GM12878 (cell line): ENCODE measurements at regions not wholly inside any gene's neighbourhood (a gene's known extent, or its start where the extent isn't known, plus 50 kb on each side); places are given as distances from the start of the nearest gene placed in this dataset.

ENCODE experiments used
- ATAC-seq: fragments of 200-7000 bp; cut with Tn5 transposase; 3 replicates; pipeline ENCODE4 v1.9.1; 2020; ENCODE audit warnings: mild to moderate bottlenecking, moderate library complexity
- BruUV-seq: library from RNA; stranded (reverse); fragments of 400-500 nt; replicated peaks from 2 replicates; lab custom pipeline; 2021; lab: Mats Ljungman, UMichigan
- CTCF ChIA-PET: fragments of 300-600 bp; sonication (Branson Sonifier 250); formaldehyde crosslinking; extraction: SDS; loops from one replicate; lab custom pipeline; 2021; ENCODE audit warnings: inconsistent platforms; lab: Yijun Ruan, JAX
- POLR2A ChIA-PET: fragments of 350-600 bp; formaldehyde crosslinking; extraction: SDS; loops from one replicate; lab custom pipeline; 2021; ENCODE audit warnings: inconsistent platforms; lab: Charles Lee
- RAD21 ChIA-PET: fragments of 300-600 bp; sonication (Branson Sonifier 250); formaldehyde crosslinking; loops from one replicate; lab custom pipeline; 2023; ENCODE audit warnings: antibody characterized with exemption; ENCODE audit not compliant: unreplicated experiment; lab: Charles Lee
- SMC1A ChIA-PET: fragments of 300-600 bp; sonication (Branson Sonifier 250); formaldehyde crosslinking; loops from one replicate; lab custom pipeline; 2023; ENCODE audit not compliant: unreplicated experiment, uncharacterized antibody; lab: Charles Lee
- DNase-seq: peaks from one replicate; pipeline ENCODE4 v3.0.0-alpha.2; 2011; ENCODE audit warnings: low read depth, low spot score
- FAIRE-seq: peaks from 3 replicates; lab custom pipeline; 2011; peaks lifted over from hg19 to GRCh38; lab: Jason Lieb, UNC
- H2AFZ ChIP-seq: 2 replicates; pipeline ENCODE4 v1.6.0; 2011; ENCODE audit warnings: low read depth, low read length, control low read depth; ENCODE audit not compliant: control insufficient read depth
- H3K27ac ChIP-seq: 2 replicates; pipeline ENCODE4 v1.5.1; 2011; ENCODE audit warnings: control low read depth; ENCODE audit not compliant: control insufficient read depth, insufficient read depth
- H3K27me3 ChIP-seq, 2 experiments: replicated peaks in 1 of 2; 2 replicates each; pipeline versions ENCODE4 v1.6.0 to v1.6.1; 2011; ENCODE audit warnings: low read length in 1 of 2; ENCODE audit not compliant: control insufficient read depth in 2 of 2, insufficient read depth in 2 of 2
- H3K36me3 ChIP-seq, 2 experiments: 2 replicates each; pipeline ENCODE4 v1.5.1; 2011; ENCODE audit warnings: low read length in 1 of 2; ENCODE audit not compliant: control insufficient read depth in 2 of 2, insufficient read depth in 2 of 2
- H3K4me1 ChIP-seq: 2 replicates; pipeline ENCODE4 v1.6.1; 2011; ENCODE audit warnings: mild to moderate bottlenecking, low read length, moderate library complexity, mixed read lengths; ENCODE audit not compliant: control insufficient read depth, insufficient read depth
- H3K4me2 ChIP-seq: 2 replicates; pipeline ENCODE4 v1.6.0; 2011; ENCODE audit warnings: control low read depth; ENCODE audit not compliant: control insufficient read depth, insufficient read depth
- H3K4me3 ChIP-seq: fragments of 200-600 bp; sonication (generic); 2 replicates; pipeline ENCODE4 v1.5.1; 2016
- H3K79me2 ChIP-seq: 2 replicates; pipeline ENCODE4 v1.6.0; 2011; ENCODE audit warnings: low read length; ENCODE audit not compliant: control insufficient read depth, insufficient read depth
- H3K9ac ChIP-seq: 2 replicates; pipeline ENCODE4 v1.8.0; 2011; ENCODE audit warnings: low read length, control low read depth, mixed read lengths; ENCODE audit not compliant: control insufficient read depth, insufficient read depth
- H3K9me3 ChIP-seq: replicated peaks from 3 replicates; pipeline ENCODE4 v1.5.1; 2011; ENCODE audit warnings: mild to moderate bottlenecking, low read length; ENCODE audit not compliant: control insufficient read depth, insufficient read depth
- H4K20me1 ChIP-seq: 2 replicates; pipeline ENCODE4 v1.6.0; 2011; ENCODE audit not compliant: control insufficient read depth, insufficient read depth
- BRCA1 ChIP-seq: IDR thresholded peaks from 2 replicates; pipeline ENCODE4 v1.6.1; 2011; ENCODE audit warnings: low read depth, low read length, improper control_type of control experiment
- CHD2 ChIP-seq: IDR thresholded peaks from 2 replicates; pipeline ENCODE4 v1.6.1; 2011; ENCODE audit warnings: low read depth, low read length, improper control_type of control experiment, borderline replicate concordance
- DPF2 ChIP-seq: fragments of 450-650 bp; IDR thresholded peaks from 2 replicates; pipeline ENCODE4 v1.6.1; 2017; ENCODE audit warnings: mild to moderate bottlenecking
- FOXM1 ChIP-seq: IDR thresholded peaks from 2 replicates; pipeline ENCODE4 v1.6.1; 2012; ENCODE audit warnings: low read depth, mild to moderate bottlenecking, inconsistent platforms, low read length, moderate library complexity
- HDAC2 ChIP-seq: fragments of 200-600 bp; sonication (generic); IDR thresholded peaks from 2 replicates; pipeline ENCODE4 v1.6.1; 2017
- IRF4 ChIP-seq: IDR thresholded peaks from 2 replicates; pipeline ENCODE4 v1.6.1; 2011; ENCODE audit warnings: low read depth, low read length
- JUND ChIP-seq: IDR thresholded peaks from 2 replicates; pipeline ENCODE4 v1.6.1; 2012; ENCODE audit warnings: low read depth, mild to moderate bottlenecking, low read length, improper control_type of control experiment, moderate library complexity
- MTA2 ChIP-seq: fragments of 450-650 bp; IDR thresholded peaks from 2 replicates; pipeline ENCODE4 v1.6.1; 2016; ENCODE audit warnings: low read depth, mild to moderate bottlenecking, moderate library complexity
- NFIC ChIP-seq: IDR thresholded peaks from 2 replicates; pipeline ENCODE4 v1.6.1; 2012; ENCODE audit warnings: low read depth, mild to moderate bottlenecking, inconsistent platforms, low read length, moderate library complexity
- RAD21 ChIP-seq: IDR thresholded peaks from 2 replicates; pipeline ENCODE4 v1.6.1; 2011; ENCODE audit warnings: mild to moderate bottlenecking, low read depth, low read length, moderate library complexity; ENCODE audit not compliant: insufficient read depth
- SPI1 ChIP-seq: IDR thresholded peaks from 2 replicates; pipeline ENCODE4 v1.6.1; 2011; ENCODE audit warnings: low read depth, mild to moderate bottlenecking, low read length, moderate library complexity, borderline replicate concordance; ENCODE audit not compliant: insufficient read depth
- STAT3 ChIP-seq: IDR thresholded peaks from 2 replicates; pipeline ENCODE4 v1.6.1; 2011; ENCODE audit warnings: low read depth, low read length, improper control_type of control experiment
- TCF7 ChIP-seq: IDR thresholded peaks from 2 replicates; pipeline ENCODE4 v1.6.1; 2014; ENCODE audit warnings: antibody characterized with exemption, borderline replicate concordance
- WGBS: methylation state at CpG from one replicate; pipeline ENCODE4 v1.1.6; 2016; ENCODE audit warnings: low lambda C conversion rate; ENCODE audit not compliant: insufficient replicate concordance, insufficient coverage; ENCODE audit errors: missing lambda C conversion rate; 5-methylcytosine and 5-hydroxymethylcytosine counted together
- in situ Hi-C: fragments of 300-500 bp; cut with MboI; formaldehyde crosslinking; loops from 9 replicates; pipeline ENCODE4 v1.14.3; 2018; ENCODE audit warnings: mixed read lengths
- intact Hi-C: fragments of 100-400 bp; cut with micrococcal nuclease; formaldehyde crosslinking; loops from one replicate; pipeline ENCODE4 v1.14.2; 2022; ENCODE audit not compliant: unreplicated experiment
- TF ChIP-seq, protein P1 (sequence below): fragments of 450-650 bp; IDR thresholded peaks from 2 replicates; pipeline ENCODE4 v1.6.1; 2017; ENCODE audit warnings: mild to moderate bottlenecking, moderate library complexity
- TF ChIP-seq, protein P2 (sequence below): IDR thresholded peaks from 2 replicates; pipeline ENCODE4 v1.6.1; 2012; ENCODE audit warnings: mild to moderate bottlenecking, low read depth, low read length

DNA sequence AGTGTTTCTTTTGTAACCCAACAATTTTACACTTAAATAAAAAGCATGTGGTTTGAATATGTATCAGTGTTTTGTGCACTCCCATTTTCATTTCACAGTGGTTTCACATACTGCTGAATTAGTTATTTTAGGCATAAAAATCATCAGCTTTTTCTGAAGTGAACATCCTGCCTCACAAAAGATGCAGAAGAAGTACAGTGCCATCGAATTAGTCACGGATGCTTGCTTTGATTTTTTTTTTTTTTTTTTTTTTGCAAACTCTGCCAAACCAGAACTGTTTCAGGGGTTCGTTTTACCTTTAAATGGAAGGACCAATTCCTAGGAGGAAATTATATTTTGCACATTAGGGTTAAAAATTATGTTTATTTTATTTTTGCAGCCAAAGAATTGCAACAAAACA lies 158.6 kb downstream of the RPS12 start:
- no peaks in the 10 kb centered on the region for H4K20me1 ChIP-seq
- ChIA-PET RAD21 (interaction anchor here (0.7 kb wide), 1 partner anchor 807 kb away, joined by 3 read pairs; no protein-coding TSS in a partner anchor), POLR2A (no interaction called here)
- no peak for DNase-seq
- H3K4me3 ChIP-seq: no peak overlapping the region
- intact Hi-C loops: no loop called here
- no peaks in the 10 kb centered on the region for H3K36me3 ChIP-seq
- H3K79me2 ChIP-seq: no peaks in the 10 kb centered on the region
- BruUV-seq: no TSS peak
- no peak for FAIRE-seq
- no peak overlapping the region for H3K4me2 ChIP-seq
- H3K9ac ChIP-seq: no peak overlapping the region
- no peaks in the 10 kb centered on the region for H3K9me3 ChIP-seq
- ATAC-seq: no peak
- TF ChIP-seq BRCA1: no peak
- no peak for TF ChIP-seq STAT3
- TF ChIP-seq JUND: no peak
- no peak for TF ChIP-seq HDAC2
- TF ChIP-seq, protein P1, sequence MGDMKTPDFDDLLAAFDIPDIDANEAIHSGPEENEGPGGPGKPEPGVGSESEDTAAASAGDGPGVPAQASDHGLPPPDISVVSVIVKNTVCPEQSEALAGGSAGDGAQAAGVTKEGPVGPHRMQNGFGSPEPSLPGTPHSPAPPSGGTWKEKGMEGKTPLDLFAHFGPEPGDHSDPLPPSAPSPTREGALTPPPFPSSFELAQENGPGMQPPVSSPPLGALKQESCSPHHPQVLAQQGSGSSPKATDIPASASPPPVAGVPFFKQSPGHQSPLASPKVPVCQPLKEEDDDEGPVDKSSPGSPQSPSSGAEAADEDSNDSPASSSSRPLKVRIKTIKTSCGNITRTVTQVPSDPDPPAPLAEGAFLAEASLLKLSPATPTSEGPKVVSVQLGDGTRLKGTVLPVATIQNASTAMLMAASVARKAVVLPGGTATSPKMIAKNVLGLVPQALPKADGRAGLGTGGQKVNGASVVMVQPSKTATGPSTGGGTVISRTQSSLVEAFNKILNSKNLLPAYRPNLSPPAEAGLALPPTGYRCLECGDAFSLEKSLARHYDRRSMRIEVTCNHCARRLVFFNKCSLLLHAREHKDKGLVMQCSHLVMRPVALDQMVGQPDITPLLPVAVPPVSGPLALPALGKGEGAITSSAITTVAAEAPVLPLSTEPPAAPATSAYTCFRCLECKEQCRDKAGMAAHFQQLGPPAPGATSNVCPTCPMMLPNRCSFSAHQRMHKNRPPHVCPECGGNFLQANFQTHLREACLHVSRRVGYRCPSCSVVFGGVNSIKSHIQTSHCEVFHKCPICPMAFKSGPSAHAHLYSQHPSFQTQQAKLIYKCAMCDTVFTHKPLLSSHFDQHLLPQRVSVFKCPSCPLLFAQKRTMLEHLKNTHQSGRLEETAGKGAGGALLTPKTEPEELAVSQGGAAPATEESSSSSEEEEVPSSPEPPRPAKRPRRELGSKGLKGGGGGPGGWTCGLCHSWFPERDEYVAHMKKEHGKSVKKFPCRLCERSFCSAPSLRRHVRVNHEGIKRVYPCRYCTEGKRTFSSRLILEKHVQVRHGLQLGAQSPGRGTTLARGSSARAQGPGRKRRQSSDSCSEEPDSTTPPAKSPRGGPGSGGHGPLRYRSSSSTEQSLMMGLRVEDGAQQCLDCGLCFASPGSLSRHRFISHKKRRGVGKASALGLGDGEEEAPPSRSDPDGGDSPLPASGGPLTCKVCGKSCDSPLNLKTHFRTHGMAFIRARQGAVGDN: no peak
- no peak for TF ChIP-seq DPF2
- TF ChIP-seq SPI1: no peak
- no peak for TF ChIP-seq RAD21
- TF ChIP-seq CHD2: no peak
- TF ChIP-seq FOXM1: no peak
- no peak for TF ChIP-seq TCF7
- TF ChIP-seq, protein P2, sequence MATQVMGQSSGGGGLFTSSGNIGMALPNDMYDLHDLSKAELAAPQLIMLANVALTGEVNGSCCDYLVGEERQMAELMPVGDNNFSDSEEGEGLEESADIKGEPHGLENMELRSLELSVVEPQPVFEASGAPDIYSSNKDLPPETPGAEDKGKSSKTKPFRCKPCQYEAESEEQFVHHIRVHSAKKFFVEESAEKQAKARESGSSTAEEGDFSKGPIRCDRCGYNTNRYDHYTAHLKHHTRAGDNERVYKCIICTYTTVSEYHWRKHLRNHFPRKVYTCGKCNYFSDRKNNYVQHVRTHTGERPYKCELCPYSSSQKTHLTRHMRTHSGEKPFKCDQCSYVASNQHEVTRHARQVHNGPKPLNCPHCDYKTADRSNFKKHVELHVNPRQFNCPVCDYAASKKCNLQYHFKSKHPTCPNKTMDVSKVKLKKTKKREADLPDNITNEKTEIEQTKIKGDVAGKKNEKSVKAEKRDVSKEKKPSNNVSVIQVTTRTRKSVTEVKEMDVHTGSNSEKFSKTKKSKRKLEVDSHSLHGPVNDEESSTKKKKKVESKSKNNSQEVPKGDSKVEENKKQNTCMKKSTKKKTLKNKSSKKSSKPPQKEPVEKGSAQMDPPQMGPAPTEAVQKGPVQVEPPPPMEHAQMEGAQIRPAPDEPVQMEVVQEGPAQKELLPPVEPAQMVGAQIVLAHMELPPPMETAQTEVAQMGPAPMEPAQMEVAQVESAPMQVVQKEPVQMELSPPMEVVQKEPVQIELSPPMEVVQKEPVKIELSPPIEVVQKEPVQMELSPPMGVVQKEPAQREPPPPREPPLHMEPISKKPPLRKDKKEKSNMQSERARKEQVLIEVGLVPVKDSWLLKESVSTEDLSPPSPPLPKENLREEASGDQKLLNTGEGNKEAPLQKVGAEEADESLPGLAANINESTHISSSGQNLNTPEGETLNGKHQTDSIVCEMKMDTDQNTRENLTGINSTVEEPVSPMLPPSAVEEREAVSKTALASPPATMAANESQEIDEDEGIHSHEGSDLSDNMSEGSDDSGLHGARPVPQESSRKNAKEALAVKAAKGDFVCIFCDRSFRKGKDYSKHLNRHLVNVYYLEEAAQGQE: no peak
- no peak for TF ChIP-seq NFIC
- no peak for TF ChIP-seq MTA2
- TF ChIP-seq IRF4: no peak
- TF ChIP-seq, all 136 proteins: peak for 0
- ChIA-PET SMC1A (interaction anchor here (0.7 to 3.3 kb wide), 2 partner anchors 11 to 79 kb away, joined by 3 to 10 read pairs; no protein-coding TSS in a partner anchor), CTCF (interaction anchor here (0.7 to 3.8 kb wide), 3 partner anchors 9 to 14 kb away, joined by 3 to 24 read pairs (median 8); no protein-coding TSS in a partner anchor)
- in situ Hi-C loops: no loop called here
- 0% methylated on average over 2 of the region's 3 CpGs for WGBS
- H3K27me3 ChIP-seq: no peaks in the 10 kb centered on the region
- no peaks in the 10 kb centered on the region for H3K4me1 ChIP-seq
- no peak overlapping the region for H2AFZ ChIP-seq
- no peak overlapping the region for H3K27ac ChIP-seq
